ENCODE measurements at regions not wholly inside any gene's neighbourhood (a gene's known extent, or its start where the extent isn't known, plus 50 kb on each side); places are given as distances from the start of the nearest gene placed in this dataset.

GRCh38 chr4:18942874-18943273, 921.3 kb upstream of the LCORL start (continued):
- TF ChIP-seq PPARA (CRISPR knock-in tag; IDR thresholded peaks at IDR 0.05; ENCODE audit: borderline replicate concordance) (no peak), PATZ1 (CRISPR knock-in tag; IDR thresholded peaks at IDR 0.05; ENCODE audit: borderline replicate concordance) (no peak), BACH2 (CRISPR knock-in tag; IDR thresholded peaks at IDR 0.05; ENCODE audit: borderline replicate concordance) (no peak), CSDC2 (CRISPR knock-in tag; IDR thresholded peaks at IDR 0.05) (no peak), ZNF8 (CRISPR knock-in tag; IDR thresholded peaks at IDR 0.05) (no peak), ARNTL (CRISPR knock-in tag; IDR thresholded peaks at IDR 0.05; ENCODE audit: borderline replicate concordance, low read depth) (no peak), TCF4 (CRISPR knock-in tag; IDR thresholded peaks at IDR 0.05; ENCODE audit: borderline replicate concordance) (no peak), SNAI2 (CRISPR knock-in tag; IDR thresholded peaks at IDR 0.05) (no peak)

- TF ChIP-seq ZNF8 (CRISPR knock-in tag; IDR thresholded peaks at IDR 0.05) (no peak), ZFP3 (CRISPR knock-in tag; IDR thresholded peaks at IDR 0.05) (no peak), ISL1 (CRISPR knock-in tag; IDR thresholded peaks at IDR 0.05) (no peak), TSHZ2 (CRISPR knock-in tag; IDR thresholded peaks at IDR 0.05) (no peak), ESRRG (CRISPR knock-in tag; IDR thresholded peaks at IDR 0.05) (no peak), ZNF565 (CRISPR knock-in tag; conservative IDR thresholded peaks at IDR 0.05; ENCODE audit: low read depth) (no peak)
- no peak for ATAC-seq
These were observed 917.0 kb upstream of the LCORL start for GRCh38 chr4:18938343-18939099.

GRCh38 chr4:18937746-18938145, 916.2 kb upstream of the LCORL start:
- no peak for TF ChIP-seq ESRRG (CRISPR knock-in tag; IDR thresholded peaks at IDR 0.05)
- TF ChIP-seq, protein P1, sequence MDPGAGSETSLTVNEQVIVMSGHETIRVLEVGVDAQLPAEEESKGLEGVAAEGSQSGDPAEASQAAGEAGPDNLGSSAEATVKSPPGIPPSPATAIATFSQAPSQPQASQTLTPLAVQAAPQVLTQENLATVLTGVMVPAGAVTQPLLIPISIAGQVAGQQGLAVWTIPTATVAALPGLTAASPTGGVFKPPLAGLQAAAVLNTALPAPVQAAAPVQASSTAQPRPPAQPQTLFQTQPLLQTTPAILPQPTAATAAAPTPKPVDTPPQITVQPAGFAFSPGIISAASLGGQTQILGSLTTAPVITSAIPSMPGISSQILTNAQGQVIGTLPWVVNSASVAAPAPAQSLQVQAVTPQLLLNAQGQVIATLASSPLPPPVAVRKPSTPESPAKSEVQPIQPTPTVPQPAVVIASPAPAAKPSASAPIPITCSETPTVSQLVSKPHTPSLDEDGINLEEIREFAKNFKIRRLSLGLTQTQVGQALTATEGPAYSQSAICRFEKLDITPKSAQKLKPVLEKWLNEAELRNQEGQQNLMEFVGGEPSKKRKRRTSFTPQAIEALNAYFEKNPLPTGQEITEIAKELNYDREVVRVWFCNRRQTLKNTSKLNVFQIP (CRISPR knock-in tag; IDR thresholded peaks at IDR 0.05; ENCODE audit: borderline replicate concordance, low read depth) = no peak
- TF ChIP-seq ZNF8 (CRISPR knock-in tag; IDR thresholded peaks at IDR 0.05) = no peak
- TF ChIP-seq CSDC2 (CRISPR knock-in tag; IDR thresholded peaks at IDR 0.05) = no peak
- no peak for TF ChIP-seq BACH2 (CRISPR knock-in tag; IDR thresholded peaks at IDR 0.05; ENCODE audit: borderline replicate concordance)
- TF ChIP-seq OSR1 (CRISPR knock-in tag; IDR thresholded peaks at IDR 0.05) = no peak
- no peak for TF ChIP-seq TCF4 (CRISPR knock-in tag; IDR thresholded peaks at IDR 0.05; ENCODE audit: borderline replicate concordance)
- no peak for TF ChIP-seq ZNF70 (CRISPR knock-in tag; IDR thresholded peaks at IDR 0.05)
- TF ChIP-seq ISL1 (CRISPR knock-in tag; IDR thresholded peaks at IDR 0.05) = no peak
- no peak for TF ChIP-seq RARB (CRISPR knock-in tag; IDR thresholded peaks at IDR 0.05)
- TF ChIP-seq TSHZ2 (CRISPR knock-in tag; IDR thresholded peaks at IDR 0.05) = no peak
- no peak for TF ChIP-seq PPARA (CRISPR knock-in tag; IDR thresholded peaks at IDR 0.05; ENCODE audit: borderline replicate concordance)
- TF ChIP-seq ZFP3 (CRISPR knock-in tag; IDR thresholded peaks at IDR 0.05) = no peak
- no peak for ATAC-seq

GRCh38 chr4:18937080-18937479, 915.5 kb upstream of the LCORL start:
- ATAC-seq = no peak
- TF ChIP-seq OSR1 (CRISPR knock-in tag; IDR thresholded peaks at IDR 0.05) (no peak), ZC3H10 (CRISPR knock-in tag; IDR thresholded peaks at IDR 0.05) (no peak), ESRRG (CRISPR knock-in tag; IDR thresholded peaks at IDR 0.05) (no peak), PPARA (CRISPR knock-in tag; IDR thresholded peaks at IDR 0.05; ENCODE audit: borderline replicate concordance) (no peak), RARB (CRISPR knock-in tag; IDR thresholded peaks at IDR 0.05) (no peak), SNAI2 (CRISPR knock-in tag; IDR thresholded peaks at IDR 0.05) (no peak), ARNTL (CRISPR knock-in tag; IDR thresholded peaks at IDR 0.05; ENCODE audit: borderline replicate concordance, low read depth) (no peak), ZNF70 (CRISPR knock-in tag; IDR thresholded peaks at IDR 0.05) (no peak), GLIS3 (CRISPR knock-in tag; IDR thresholded peaks at IDR 0.05) (no peak), TSHZ2 (CRISPR knock-in tag; IDR thresholded peaks at IDR 0.05) (no peak), ZNF565 (CRISPR knock-in tag; conservative IDR thresholded peaks at IDR 0.05; ENCODE audit: low read depth) (no peak)
- TF ChIP-seq, protein P1 (CRISPR knock-in tag; IDR thresholded peaks at IDR 0.05; ENCODE audit: borderline replicate concordance, low read depth) = no peak

Data from SK-N-SH treated with all-trans-retinoic acid at 6 μM for 48 hours (cell line).